Neural cell (in vitro differentiated cells): ENCODE measurements at regions not wholly inside any gene's neighbourhood (a gene's known extent, or its start where the extent isn't known, plus 50 kb on each side); places are given as distances from the start of the nearest gene placed in this dataset.

ENCODE experiments used
- H2AFZ ChIP-seq: fragments of 200-600, 300-800 bp; sonication (generic), shearing (Covaris generic); 2 replicates; pipeline ENCODE4 v1.6.0; 2014; ENCODE audit warnings: low read depth, mild to moderate bottlenecking, antibody characterized with exemption, low read length, moderate library complexity
- H3F3A ChIP-seq: fragments of 200-600 bp; shearing (Covaris generic); 2 replicates; pipeline ENCODE4 v1.6.1; 2016; ENCODE audit warnings: mild to moderate bottlenecking, moderate library complexity, mixed read lengths, antibody characterized with exemption, low read length; ENCODE audit not compliant: insufficient read depth, poor library complexity, severe bottlenecking
- H3K27ac ChIP-seq: fragments of 200-600, 300-800 bp; sonication (generic), shearing (Covaris generic); 2 replicates; pipeline ENCODE4 v1.5.1; 2014; ENCODE audit warnings: mild to moderate bottlenecking, low read length, moderate library complexity
- H3K27me3 ChIP-seq: fragments of 300-800, 200-600 bp; sonication (generic), shearing (Covaris generic); 2 replicates; pipeline ENCODE4 v1.6.0; 2014; ENCODE audit warnings: mild to moderate bottlenecking, low read depth, low read length, moderate library complexity; ENCODE audit not compliant: insufficient read depth
- H3K36me3 ChIP-seq: fragments of 300-800, 200-600 bp; sonication (generic), shearing (Covaris generic); 2 replicates; pipeline ENCODE4 v1.5.1; 2014; ENCODE audit warnings: mild to moderate bottlenecking, antibody characterized with exemption, low read length, moderate library complexity; ENCODE audit not compliant: insufficient read depth
- H3K4me2 ChIP-seq: fragments of 300-800, 200-600 bp; sonication (generic), shearing (Covaris generic); 2 replicates; pipeline ENCODE4 v1.6.0; 2014; ENCODE audit warnings: mild to moderate bottlenecking, low read length
- H3K4me3 ChIP-seq: fragments of 300-800, 200-600 bp; sonication (generic), shearing (Covaris generic); 2 replicates; pipeline ENCODE4 v1.5.1; 2014; ENCODE audit warnings: mild to moderate bottlenecking, low read length, moderate library complexity
- H3K79me2 ChIP-seq: fragments of 200-600 bp; shearing (Covaris generic); replicated peaks from 2 replicates; pipeline ENCODE4 v1.6.0; 2014; ENCODE audit warnings: mild to moderate bottlenecking, low read length, moderate library complexity; ENCODE audit not compliant: insufficient read depth
- H3K9ac ChIP-seq: fragments of 300-800, 200-600 bp; sonication (generic), shearing (Covaris generic); 2 replicates; pipeline ENCODE4 v1.6.1; 2016; ENCODE audit warnings: mild to moderate bottlenecking, low read length, mixed read lengths
- H3K9me2 ChIP-seq: fragments of 200-600 bp; shearing (Covaris generic); 2 replicates; pipeline ENCODE4 v1.6.1; 2016; ENCODE audit warnings: mild to moderate bottlenecking, low read length, mixed read lengths; ENCODE audit not compliant: insufficient read depth
- H3K9me3 ChIP-seq: fragments of 200-600, 300-800 bp; sonication (generic), shearing (Covaris generic); 2 replicates; pipeline ENCODE4 v1.6.1; 2016; ENCODE audit warnings: mild to moderate bottlenecking, mixed run types, low read length, moderate library complexity, mixed read lengths
- H4K20me1 ChIP-seq: fragments of 200-600 bp; shearing (Covaris generic); 2 replicates; pipeline ENCODE4 v1.6.1; 2016; ENCODE audit warnings: mild to moderate bottlenecking, mixed run types; ENCODE audit not compliant: insufficient read depth
- EP300 ChIP-seq: fragments of 450-650 bp; conservative IDR thresholded peaks from 2 replicates; pipeline ENCODE4 v1.6.1; 2014; ENCODE audit warnings: antibody characterized with exemption, mild to moderate bottlenecking, moderate library complexity; ENCODE audit not compliant: poor library complexity, severe bottlenecking
- EZH2 ChIP-seq: fragments of 200-600, 300-800 bp; shearing (Covaris generic), sonication (generic); IDR thresholded peaks from 2 replicates; pipeline ENCODE4 v1.6.1; 2014; ENCODE audit warnings: antibody characterized with exemption, low read length, borderline replicate concordance, mild to moderate bottlenecking; ENCODE audit not compliant: insufficient read depth, poor library complexity, severe bottlenecking
- MXI1 ChIP-seq: fragments of 450-650 bp; conservative IDR thresholded peaks from 2 replicates; pipeline ENCODE4 v1.6.1; 2014; ENCODE audit warnings: antibody characterized with exemption, mild to moderate bottlenecking; ENCODE audit not compliant: poor library complexity, severe bottlenecking
- POLR2AphosphoS5 ChIP-seq: IDR thresholded peaks from 2 replicates; pipeline ENCODE4 v1.6.1; 2012
- RAD21 ChIP-seq: fragments of 450-650 bp; conservative IDR thresholded peaks from 2 replicates; pipeline ENCODE4 v1.6.1; 2014; ENCODE audit warnings: antibody characterized with exemption, mild to moderate bottlenecking, moderate library complexity
- SMC3 ChIP-seq: fragments of 450-650 bp; conservative IDR thresholded peaks from 2 replicates; pipeline ENCODE4 v1.6.1; 2014; ENCODE audit warnings: antibody characterized with exemption, mild to moderate bottlenecking, moderate library complexity; ENCODE audit not compliant: poor library complexity
- TAF1 ChIP-seq: IDR thresholded peaks from 2 replicates; pipeline ENCODE4 v1.6.1; 2012; ENCODE audit warnings: low read depth
- TF ChIP-seq, protein P1 (sequence below): IDR thresholded peaks from 2 replicates; pipeline ENCODE4 v1.6.1; 2012; ENCODE audit warnings: borderline replicate concordance
- TF ChIP-seq, protein P2 (sequence below): fragments of 450-650 bp; IDR thresholded peaks from 2 replicates; pipeline ENCODE4 v1.5.1; 2014; ENCODE audit warnings: antibody characterized with exemption, mild to moderate bottlenecking, moderate library complexity; ENCODE audit not compliant: poor library complexity, severe bottlenecking

GRCh38 chr3:43165786-43166185, 59.9 kb upstream of the POMGNT2 start:
- no peaks in the 10 kb centered on the region for H3K79me2 ChIP-seq
- peaks cover 8% of the 10 kb centered on the region for H3K9me3 ChIP-seq
- H3K4me2 ChIP-seq = no peak overlapping the region
- no peaks in the 10 kb centered on the region for H3K9me2 ChIP-seq
- no peak overlapping the region for H3K27ac ChIP-seq
- H3K27me3 ChIP-seq = no peaks in the 10 kb centered on the region
- no peak for TF ChIP-seq TAF1
- TF ChIP-seq MXI1 = no peak
- H4K20me1 ChIP-seq = no peaks in the 10 kb centered on the region
- no peaks in the 10 kb centered on the region for H3F3A ChIP-seq
- no peak overlapping the region for H2AFZ ChIP-seq
- no peak overlapping the region for H3K9ac ChIP-seq
- H3K4me3 ChIP-seq = no peak overlapping the region
- H3K36me3 ChIP-seq = no peaks in the 10 kb centered on the region

- no peak overlapping the region for H3K9ac ChIP-seq
- no peak overlapping the region for H3K4me2 ChIP-seq
- TF ChIP-seq, protein P1, sequence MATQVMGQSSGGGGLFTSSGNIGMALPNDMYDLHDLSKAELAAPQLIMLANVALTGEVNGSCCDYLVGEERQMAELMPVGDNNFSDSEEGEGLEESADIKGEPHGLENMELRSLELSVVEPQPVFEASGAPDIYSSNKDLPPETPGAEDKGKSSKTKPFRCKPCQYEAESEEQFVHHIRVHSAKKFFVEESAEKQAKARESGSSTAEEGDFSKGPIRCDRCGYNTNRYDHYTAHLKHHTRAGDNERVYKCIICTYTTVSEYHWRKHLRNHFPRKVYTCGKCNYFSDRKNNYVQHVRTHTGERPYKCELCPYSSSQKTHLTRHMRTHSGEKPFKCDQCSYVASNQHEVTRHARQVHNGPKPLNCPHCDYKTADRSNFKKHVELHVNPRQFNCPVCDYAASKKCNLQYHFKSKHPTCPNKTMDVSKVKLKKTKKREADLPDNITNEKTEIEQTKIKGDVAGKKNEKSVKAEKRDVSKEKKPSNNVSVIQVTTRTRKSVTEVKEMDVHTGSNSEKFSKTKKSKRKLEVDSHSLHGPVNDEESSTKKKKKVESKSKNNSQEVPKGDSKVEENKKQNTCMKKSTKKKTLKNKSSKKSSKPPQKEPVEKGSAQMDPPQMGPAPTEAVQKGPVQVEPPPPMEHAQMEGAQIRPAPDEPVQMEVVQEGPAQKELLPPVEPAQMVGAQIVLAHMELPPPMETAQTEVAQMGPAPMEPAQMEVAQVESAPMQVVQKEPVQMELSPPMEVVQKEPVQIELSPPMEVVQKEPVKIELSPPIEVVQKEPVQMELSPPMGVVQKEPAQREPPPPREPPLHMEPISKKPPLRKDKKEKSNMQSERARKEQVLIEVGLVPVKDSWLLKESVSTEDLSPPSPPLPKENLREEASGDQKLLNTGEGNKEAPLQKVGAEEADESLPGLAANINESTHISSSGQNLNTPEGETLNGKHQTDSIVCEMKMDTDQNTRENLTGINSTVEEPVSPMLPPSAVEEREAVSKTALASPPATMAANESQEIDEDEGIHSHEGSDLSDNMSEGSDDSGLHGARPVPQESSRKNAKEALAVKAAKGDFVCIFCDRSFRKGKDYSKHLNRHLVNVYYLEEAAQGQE = no peak
- TF ChIP-seq EP300 = no peak
- TF ChIP-seq MXI1 = no peak
- TF ChIP-seq, protein P2, sequence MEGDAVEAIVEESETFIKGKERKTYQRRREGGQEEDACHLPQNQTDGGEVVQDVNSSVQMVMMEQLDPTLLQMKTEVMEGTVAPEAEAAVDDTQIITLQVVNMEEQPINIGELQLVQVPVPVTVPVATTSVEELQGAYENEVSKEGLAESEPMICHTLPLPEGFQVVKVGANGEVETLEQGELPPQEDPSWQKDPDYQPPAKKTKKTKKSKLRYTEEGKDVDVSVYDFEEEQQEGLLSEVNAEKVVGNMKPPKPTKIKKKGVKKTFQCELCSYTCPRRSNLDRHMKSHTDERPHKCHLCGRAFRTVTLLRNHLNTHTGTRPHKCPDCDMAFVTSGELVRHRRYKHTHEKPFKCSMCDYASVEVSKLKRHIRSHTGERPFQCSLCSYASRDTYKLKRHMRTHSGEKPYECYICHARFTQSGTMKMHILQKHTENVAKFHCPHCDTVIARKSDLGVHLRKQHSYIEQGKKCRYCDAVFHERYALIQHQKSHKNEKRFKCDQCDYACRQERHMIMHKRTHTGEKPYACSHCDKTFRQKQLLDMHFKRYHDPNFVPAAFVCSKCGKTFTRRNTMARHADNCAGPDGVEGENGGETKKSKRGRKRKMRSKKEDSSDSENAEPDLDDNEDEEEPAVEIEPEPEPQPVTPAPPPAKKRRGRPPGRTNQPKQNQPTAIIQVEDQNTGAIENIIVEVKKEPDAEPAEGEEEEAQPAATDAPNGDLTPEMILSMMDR = no peak
- TF ChIP-seq SMC3 = no peak
- TF ChIP-seq RAD21 = no peak
- TF ChIP-seq TAF1 = no peak
- no peak for TF ChIP-seq EZH2
- TF ChIP-seq POLR2AphosphoS5 = no peak
- no peaks in the 10 kb centered on the region for H3K27me3 ChIP-seq
- no peaks in the 10 kb centered on the region for H3K9me2 ChIP-seq
- no peaks in the 10 kb centered on the region for H3K36me3 ChIP-seq
- no peak overlapping the region for H3K27ac ChIP-seq
- H3K9me3 ChIP-seq = peaks cover 8% of the 10 kb centered on the region
- no peaks in the 10 kb centered on the region for H4K20me1 ChIP-seq
- no peak overlapping the region for H2AFZ ChIP-seq
- H3F3A ChIP-seq = no peaks in the 10 kb centered on the region
- H3K4me3 ChIP-seq = no peak overlapping the region
- no peaks in the 10 kb centered on the region for H3K79me2 ChIP-seq
Measured at GRCh38 chr3:43163895-43164493, 58.1 kb upstream of the POMGNT2 start.
